Body of pancreas (tissue), 4 donors: ENCODE measurements at regions not wholly inside any gene's neighbourhood (a gene's known extent, or its start where the extent isn't known, plus 50 kb on each side); places are given as distances from the start of the nearest gene placed in this dataset.

ENCODE experiments used
- POLR2A ChIP-seq, 3 donors: fragments of 450-650 bp; IDR thresholded peaks; one replicate each; pipeline ENCODE4 v1.6.1; 2016; ENCODE audit warnings: antibody characterized with exemption in 3 of 3, mild to moderate bottlenecking in 2 of 3
- TF ChIP-seq, protein P1 (sequence below), 7 experiments: fragments of 450-650 bp in 4 of 7; fragments of 200-600 bp in 3 of 7; sonication (generic) in 3 of 7; IDR thresholded peaks; one replicate each; pipeline ENCODE4 v1.5.1; 2016 to 2019; ENCODE audit warnings: antibody characterized with exemption in 7 of 7

DNA sequence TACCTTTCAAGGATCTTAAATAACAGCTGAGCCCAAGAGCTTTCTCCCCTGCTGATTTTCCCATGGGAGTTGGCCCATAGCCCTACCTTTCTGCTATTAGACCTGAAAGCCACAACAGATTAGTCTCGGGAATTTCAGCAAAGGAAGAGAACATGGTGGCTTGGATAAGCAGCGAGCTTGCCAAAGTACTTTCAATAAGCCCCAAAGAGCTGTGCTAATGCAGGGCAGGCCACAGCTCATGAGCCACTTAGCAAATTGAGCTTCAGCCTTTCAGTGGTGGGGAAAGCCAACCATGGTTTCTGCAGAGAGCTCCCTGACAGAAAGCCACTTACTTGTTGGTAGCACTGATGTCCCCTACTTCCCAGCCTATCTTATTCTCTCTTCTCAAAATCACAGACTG, 217.8 kb upstream of the IRX5 start:
- TF ChIP-seq, protein P1, sequence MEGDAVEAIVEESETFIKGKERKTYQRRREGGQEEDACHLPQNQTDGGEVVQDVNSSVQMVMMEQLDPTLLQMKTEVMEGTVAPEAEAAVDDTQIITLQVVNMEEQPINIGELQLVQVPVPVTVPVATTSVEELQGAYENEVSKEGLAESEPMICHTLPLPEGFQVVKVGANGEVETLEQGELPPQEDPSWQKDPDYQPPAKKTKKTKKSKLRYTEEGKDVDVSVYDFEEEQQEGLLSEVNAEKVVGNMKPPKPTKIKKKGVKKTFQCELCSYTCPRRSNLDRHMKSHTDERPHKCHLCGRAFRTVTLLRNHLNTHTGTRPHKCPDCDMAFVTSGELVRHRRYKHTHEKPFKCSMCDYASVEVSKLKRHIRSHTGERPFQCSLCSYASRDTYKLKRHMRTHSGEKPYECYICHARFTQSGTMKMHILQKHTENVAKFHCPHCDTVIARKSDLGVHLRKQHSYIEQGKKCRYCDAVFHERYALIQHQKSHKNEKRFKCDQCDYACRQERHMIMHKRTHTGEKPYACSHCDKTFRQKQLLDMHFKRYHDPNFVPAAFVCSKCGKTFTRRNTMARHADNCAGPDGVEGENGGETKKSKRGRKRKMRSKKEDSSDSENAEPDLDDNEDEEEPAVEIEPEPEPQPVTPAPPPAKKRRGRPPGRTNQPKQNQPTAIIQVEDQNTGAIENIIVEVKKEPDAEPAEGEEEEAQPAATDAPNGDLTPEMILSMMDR (IDR thresholded peaks at IDR 0.05) = no peak
- TF ChIP-seq POLR2A (IDR thresholded peaks at IDR 0.05) = no peak
